ENCODE measurements at regions not wholly inside any gene's neighbourhood (a gene's known extent, or its start where the extent isn't known, plus 50 kb on each side); places are given as distances from the start of the nearest gene placed in this dataset.

DNA sequence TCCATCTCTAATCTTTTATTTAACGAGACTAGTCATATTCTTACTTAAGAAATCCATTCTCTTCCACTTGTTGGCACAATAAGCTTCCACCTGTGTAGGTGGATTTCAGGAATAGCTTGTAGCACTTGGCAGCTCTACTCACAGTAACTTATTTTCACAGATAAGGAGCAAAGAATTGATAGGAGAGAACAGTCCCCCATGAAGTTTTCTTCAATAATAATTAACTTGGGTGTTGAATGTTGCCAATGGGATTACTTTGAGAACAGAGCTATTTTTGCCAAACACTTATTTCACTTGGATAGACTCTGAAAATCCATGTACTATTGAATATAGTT is 1388.6 kb upstream of the PIK3C3 start:
- DNase-seq (ENCODE audit: low read depth in 2 of 2): no peak
- TF ChIP-seq, protein P1, sequence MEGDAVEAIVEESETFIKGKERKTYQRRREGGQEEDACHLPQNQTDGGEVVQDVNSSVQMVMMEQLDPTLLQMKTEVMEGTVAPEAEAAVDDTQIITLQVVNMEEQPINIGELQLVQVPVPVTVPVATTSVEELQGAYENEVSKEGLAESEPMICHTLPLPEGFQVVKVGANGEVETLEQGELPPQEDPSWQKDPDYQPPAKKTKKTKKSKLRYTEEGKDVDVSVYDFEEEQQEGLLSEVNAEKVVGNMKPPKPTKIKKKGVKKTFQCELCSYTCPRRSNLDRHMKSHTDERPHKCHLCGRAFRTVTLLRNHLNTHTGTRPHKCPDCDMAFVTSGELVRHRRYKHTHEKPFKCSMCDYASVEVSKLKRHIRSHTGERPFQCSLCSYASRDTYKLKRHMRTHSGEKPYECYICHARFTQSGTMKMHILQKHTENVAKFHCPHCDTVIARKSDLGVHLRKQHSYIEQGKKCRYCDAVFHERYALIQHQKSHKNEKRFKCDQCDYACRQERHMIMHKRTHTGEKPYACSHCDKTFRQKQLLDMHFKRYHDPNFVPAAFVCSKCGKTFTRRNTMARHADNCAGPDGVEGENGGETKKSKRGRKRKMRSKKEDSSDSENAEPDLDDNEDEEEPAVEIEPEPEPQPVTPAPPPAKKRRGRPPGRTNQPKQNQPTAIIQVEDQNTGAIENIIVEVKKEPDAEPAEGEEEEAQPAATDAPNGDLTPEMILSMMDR (IDR thresholded peaks at IDR 0.05; ENCODE audit: low read depth, low read length): no peak
- H3K4me3 ChIP-seq (replicated peaks in 1 of 2; ENCODE audit: low read depth in 2 of 2, low read length in 2 of 2): no peak overlapping the region

DNA sequence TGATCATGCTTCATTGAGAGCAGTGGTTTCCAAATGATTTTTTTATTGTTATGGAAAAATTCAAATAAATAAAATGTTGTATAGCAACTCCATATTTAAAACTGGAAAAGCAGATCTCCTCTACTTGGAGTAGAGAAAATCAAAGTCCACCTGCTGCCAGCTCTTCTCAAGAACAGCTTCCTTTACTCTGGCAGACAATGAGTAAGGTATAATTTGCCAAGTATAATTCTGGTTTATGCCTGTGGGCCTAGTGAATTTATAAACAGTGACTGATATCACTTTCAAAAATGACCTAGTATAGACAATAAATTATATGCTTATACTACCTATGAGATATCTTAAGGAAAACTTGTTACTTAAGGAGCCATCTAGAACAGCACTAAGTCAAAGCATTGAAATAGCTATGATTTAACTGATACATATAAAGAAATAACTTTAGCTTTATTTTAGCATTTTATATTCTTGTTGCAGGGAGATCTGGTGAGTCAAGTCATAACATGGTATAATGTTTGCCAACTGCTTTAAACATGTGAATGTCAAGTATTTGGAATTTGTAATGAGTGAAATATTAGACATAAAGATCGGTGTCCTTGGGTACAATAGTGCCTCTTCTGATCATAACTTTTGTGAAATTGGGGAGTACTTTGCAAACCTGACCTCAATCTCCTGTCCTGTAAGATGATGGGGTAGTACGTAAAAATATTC is 1389.1 kb upstream of the PIK3C3 start:
- H3K4me3 ChIP-seq (replicated peaks in 1 of 2; ENCODE audit: low read depth in 2 of 2, low read length in 2 of 2): no peak overlapping the region
- TF ChIP-seq, protein P1 (IDR thresholded peaks at IDR 0.05; ENCODE audit: low read depth, low read length): no peak
- no peak for DNase-seq (ENCODE audit: low read depth in 2 of 2)

DNA sequence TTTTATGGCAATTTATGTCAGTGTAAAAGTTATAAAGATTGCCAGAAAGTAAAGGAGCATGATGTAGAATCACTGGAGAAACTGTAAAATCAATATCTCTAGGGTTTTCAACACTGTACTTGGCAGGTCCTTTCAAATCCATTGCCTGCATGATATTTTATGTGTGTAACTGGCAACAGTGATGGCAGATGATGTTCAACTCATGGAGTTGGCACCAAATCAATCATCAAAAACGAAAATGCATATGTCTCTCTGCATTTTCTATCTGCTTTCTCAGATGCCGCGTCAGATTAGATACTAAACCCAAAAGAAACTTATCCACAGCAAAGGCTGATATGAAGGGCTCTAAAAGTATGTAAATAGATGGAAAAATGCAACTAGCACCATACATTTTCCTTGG is 1395.5 kb upstream of the PIK3C3 start:
- TF ChIP-seq, protein P1 (IDR thresholded peaks at IDR 0.05; ENCODE audit: low read depth, low read length): no peak
- no peak overlapping the region for H3K4me3 ChIP-seq (replicated peaks in 1 of 2; ENCODE audit: low read depth in 2 of 2, low read length in 2 of 2)

DNA sequence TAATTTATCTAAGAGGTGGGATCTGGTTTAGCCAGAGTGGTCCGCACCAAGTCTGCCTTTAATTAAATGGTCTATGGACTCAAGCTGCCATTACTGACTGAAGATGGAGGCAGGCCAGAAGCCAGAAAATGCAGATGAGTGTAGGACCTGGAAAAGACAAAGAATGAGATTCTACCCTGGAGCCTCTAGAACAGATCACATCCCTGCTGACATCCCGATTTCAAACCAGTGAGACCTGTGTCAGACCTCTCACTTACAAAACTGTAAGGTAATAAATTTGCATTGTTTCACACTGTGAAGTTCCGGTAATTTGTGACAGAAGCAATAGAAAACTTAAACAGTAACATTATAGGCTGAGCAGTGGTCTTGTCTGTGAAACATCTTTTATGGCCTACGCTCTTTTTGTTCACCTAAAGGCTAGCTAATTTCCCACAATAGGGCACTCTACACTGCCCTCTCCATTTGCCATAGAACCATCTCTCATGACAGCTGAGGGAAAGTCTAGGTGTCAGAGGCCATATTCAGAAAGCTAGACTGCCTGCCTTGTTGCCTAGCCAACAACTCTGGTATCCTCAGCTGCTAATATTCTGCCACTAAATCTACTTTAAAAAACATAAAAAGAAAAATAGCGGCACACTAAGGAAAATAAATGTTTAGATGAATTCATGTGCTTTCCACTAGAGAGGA is 1396.2 kb upstream of the PIK3C3 start:
- TF ChIP-seq, protein P1 (IDR thresholded peaks at IDR 0.05; ENCODE audit: low read depth, low read length): no peak
- H3K4me3 ChIP-seq (replicated peaks in 1 of 2; ENCODE audit: low read depth in 2 of 2, low read length in 2 of 2): no peak overlapping the region
- DNase-seq (ENCODE audit: low read depth in 2 of 2): no peak

More for the DNA sequence above, 1395.5 kb upstream of the PIK3C3 start:
- DNase-seq (ENCODE audit: low read depth in 2 of 2): no peak

DNA sequence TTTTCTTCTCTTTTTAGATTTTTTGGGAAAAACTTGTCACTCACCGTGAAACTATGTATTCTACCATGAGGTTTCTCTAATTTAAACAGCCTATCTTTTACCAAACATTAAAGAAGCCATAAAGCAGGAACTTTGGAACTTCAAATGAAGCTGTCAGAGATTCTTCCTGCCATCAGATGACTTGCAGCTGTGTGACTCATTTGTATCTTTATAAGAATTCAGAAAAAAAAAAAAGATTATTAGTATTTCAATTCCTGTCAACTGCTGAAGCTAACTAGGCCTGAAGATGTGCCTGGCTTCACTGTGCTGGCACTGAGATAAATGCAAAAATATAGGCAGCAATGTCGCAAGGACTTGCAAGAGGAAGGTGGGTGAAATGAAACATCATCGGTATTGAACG is 1399.1 kb upstream of the PIK3C3 start:
- TF ChIP-seq, protein P1 (IDR thresholded peaks at IDR 0.05; ENCODE audit: low read depth, low read length): no peak
- DNase-seq (ENCODE audit: low read depth in 2 of 2): peak; percentile 14 to 15
- H3K4me3 ChIP-seq (replicated peaks in 1 of 2; ENCODE audit: low read depth in 2 of 2, low read length in 2 of 2): no peak overlapping the region

DNA sequence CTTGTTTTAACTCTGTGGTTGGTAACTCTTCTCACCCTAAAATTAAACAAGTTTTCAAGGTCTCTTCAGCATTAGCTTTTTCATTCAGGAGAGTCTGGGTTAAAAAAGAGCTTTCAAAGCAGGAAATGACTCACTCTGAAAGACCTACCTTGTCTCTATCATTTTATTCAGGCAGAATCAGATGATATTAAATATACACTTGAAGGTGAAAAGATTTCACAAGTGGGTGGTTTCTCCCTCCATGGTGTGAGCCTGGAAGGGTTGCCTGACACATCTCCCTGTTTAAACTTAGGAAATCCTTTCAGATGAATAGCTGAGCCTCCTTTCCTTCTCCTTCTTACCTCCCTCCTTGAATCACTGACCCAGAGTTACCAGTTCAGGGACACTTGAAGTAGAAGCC is 1402.0 kb upstream of the PIK3C3 start:
- no peak for DNase-seq (ENCODE audit: low read depth in 2 of 2)
- TF ChIP-seq, protein P1 (IDR thresholded peaks at IDR 0.05; ENCODE audit: low read depth, low read length): no peak
- no peak overlapping the region for H3K4me3 ChIP-seq (replicated peaks in 1 of 2; ENCODE audit: low read depth in 2 of 2, low read length in 2 of 2)
